PC-3 (cell line): ENCODE measurements at regions not wholly inside any gene's neighbourhood (a gene's known extent, or its start where the extent isn't known, plus 50 kb on each side); places are given as distances from the start of the nearest gene placed in this dataset.

Experiments used
- ATAC-seq: fragments of 200-7000 bp; cut with Tn5 transposase; 2 replicates; pipeline ENCODE4 v1.9.1; 2020; ENCODE audit warnings: mild to moderate bottlenecking, moderate library complexity
- BruUV-seq: library from RNA; stranded (reverse); fragments of 400-500 nt; replicated peaks from 2 replicates; lab custom pipeline; 2021; lab: Mats Ljungman, UMichigan
- CTCF ChIA-PET: fragments of 300-600 bp; sonication (Branson Sonifier 250); formaldehyde crosslinking; loops from one replicate; lab custom pipeline; 2022; ENCODE audit warnings: antibody characterized with exemption; lab: Charles Lee
- POLR2A ChIA-PET: fragments of 300-600 bp; sonication (Branson Sonifier 250); formaldehyde crosslinking; loops from one replicate; lab custom pipeline; 2022; ENCODE audit warnings: antibody characterized with exemption; ENCODE audit not compliant: unreplicated experiment; lab: Charles Lee
- DNase-seq: peaks from one replicate; pipeline ENCODE4 v3.0.0-alpha.2; 2015
- H2AFZ ChIP-seq: fragments of 300-600 bp; sonication (generic); 2 replicates; pipeline ENCODE4 v1.6.0; 2016; ENCODE audit warnings: antibody characterized with exemption, low read length
- H3F3A ChIP-seq: fragments of 300-600 bp; sonication (generic); one replicate; pipeline ENCODE4 v1.6.0; 2017; ENCODE audit warnings: antibody characterized with exemption, low read length, control low read depth, mild to moderate bottlenecking; ENCODE audit not compliant: unreplicated experiment
- H3K27ac ChIP-seq: fragments of 300-600 bp; sonication (generic); 2 replicates; pipeline ENCODE4 v1.5.1; 2016; ENCODE audit warnings: mild to moderate bottlenecking, low read length
- H3K27me3 ChIP-seq: fragments of 300-600 bp; sonication (generic); 2 replicates; pipeline ENCODE4 v1.6.1; 2016; ENCODE audit warnings: low read length, mixed read lengths
- H3K36me3 ChIP-seq: fragments of 300-600 bp; sonication (generic); 2 replicates; pipeline ENCODE4 v1.6.1; 2016; ENCODE audit warnings: low read depth, mixed run types, low read length, mixed read lengths
- H3K4me1 ChIP-seq: fragments of 300-600 bp; sonication (generic); 2 replicates; pipeline ENCODE4 v1.5.1; 2016; ENCODE audit warnings: low read length; ENCODE audit not compliant: insufficient read depth
- H3K4me2 ChIP-seq: fragments of 300-600 bp; sonication (generic); 2 replicates; pipeline ENCODE4 v1.6.0; 2016; ENCODE audit warnings: low read length
- H3K4me3 ChIP-seq: fragments of 300-600 bp; sonication (generic); 2 replicates; pipeline ENCODE4 v1.5.1; 2016; ENCODE audit warnings: mild to moderate bottlenecking, low read length, mixed read lengths
- H3K79me2 ChIP-seq: fragments of 300-600 bp; sonication (generic); 2 replicates; pipeline ENCODE4 v1.6.1; 2017; ENCODE audit warnings: low read length, mixed read lengths
- H3K9ac ChIP-seq: fragments of 300-600 bp; sonication (generic); 2 replicates; pipeline ENCODE4 v1.6.0; 2016; ENCODE audit warnings: mild to moderate bottlenecking, low read length
- H3K9me2 ChIP-seq: fragments of 300-600 bp; sonication (generic); replicated peaks from 2 replicates; pipeline ENCODE4 v1.6.1; 2016; ENCODE audit warnings: mixed run types, low read length, mixed read lengths
- H3K9me3 ChIP-seq: fragments of 300-600 bp; sonication (generic); 2 replicates; pipeline ENCODE4 v1.6.1; 2016; ENCODE audit warnings: low read length, mixed read lengths
- H4K20me1 ChIP-seq: fragments of 300-600 bp; sonication (generic); 2 replicates; pipeline ENCODE4 v1.6.1; 2016; ENCODE audit warnings: low read length, mixed read lengths
- EZH2 ChIP-seq: fragments of 300-600 bp; sonication (generic); IDR thresholded peaks from one replicate; pipeline ENCODE4 v1.6.1; 2017; ENCODE audit warnings: antibody characterized with exemption, mild to moderate bottlenecking, low read length; ENCODE audit not compliant: unreplicated experiment
- EZH2phosphoT487 ChIP-seq: fragments of 300-600 bp; sonication (generic); IDR thresholded peaks from 2 replicates; pipeline ENCODE4 v1.6.1; 2018; ENCODE audit warnings: mild to moderate bottlenecking, antibody characterized with exemption, low read length, borderline replicate concordance
- intact Hi-C: fragments of 100-400 bp; cut with micrococcal nuclease; formaldehyde crosslinking; loops from 2 replicates; pipeline ENCODE4 v1.9.0; 2023
- TF ChIP-seq, protein P1 (sequence below): fragments of 300-600 bp; sonication (generic); conservative IDR thresholded peaks from 2 replicates; pipeline ENCODE4 v1.5.1; 2017; ENCODE audit warnings: antibody characterized with exemption, low read depth, mild to moderate bottlenecking, low read length

DNA sequence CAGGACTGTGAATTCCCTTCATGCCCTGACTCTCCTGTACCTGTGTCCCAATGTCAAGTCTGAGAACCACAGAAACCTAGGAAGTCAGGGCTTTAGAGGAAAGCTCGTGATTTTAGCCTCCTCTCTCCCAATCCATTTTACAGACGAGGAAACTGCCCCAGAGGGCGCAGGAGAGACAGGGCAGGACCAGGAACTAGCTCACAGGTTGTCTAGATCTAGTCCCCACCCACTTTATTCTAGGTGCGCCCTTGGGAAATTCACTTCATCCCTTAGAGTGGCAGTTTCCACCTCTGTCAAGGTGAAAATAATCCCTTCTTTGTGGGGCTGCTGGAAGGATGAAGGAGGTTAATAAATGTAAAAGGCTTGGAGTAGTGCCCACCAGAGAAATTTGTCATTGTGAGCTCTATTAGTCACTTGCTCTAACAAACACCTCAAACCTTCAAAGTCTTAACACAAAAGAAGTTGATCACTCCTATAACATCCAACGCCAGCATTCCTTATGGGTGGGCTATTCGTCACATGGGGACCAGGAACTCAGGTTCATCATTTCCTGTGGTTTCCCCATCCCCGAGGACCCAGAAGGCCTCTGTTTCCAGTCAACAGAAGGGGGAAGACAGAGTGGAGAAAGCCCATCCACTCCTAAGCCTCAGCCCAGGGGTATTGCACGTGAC lies 282.3 kb downstream of the XXYLT1 start:
- POLR2A ChIA-PET, result interaction anchor here (0.6 to 0.7 kb wide), 3 partner anchors 43 to 1456 kb away, joined by 5 read pairs; no protein-coding TSS in a partner anchor
- ATAC-seq (peak; percentile 60), DNase-seq (peak; percentile 93)
- no TSS peak for BruUV-seq
- peak overlapping the region; percentile 28 for H3K9ac ChIP-seq
- intact Hi-C loops, result loop anchor here (1.0 to 5.0 kb wide), 4 partner anchors 116 to 274 kb away; no protein-coding TSS in a partner anchor
- no peak overlapping the region for H2AFZ ChIP-seq
- H3K79me2 ChIP-seq, result no peaks in the 10 kb centered on the region
- H3K9me3 ChIP-seq, result no peaks in the 10 kb centered on the region
- H3K9me2 ChIP-seq, result no peaks in the 10 kb centered on the region
- peak overlapping the region; percentile 22 for H3K4me2 ChIP-seq
- no peaks in the 10 kb centered on the region for H3K36me3 ChIP-seq
- CTCF ChIA-PET, result interaction anchor here (0.7 to 3.5 kb wide), 2 partner anchors 301 to 306 kb away, joined by 4 to 17 read pairs; no protein-coding TSS in a partner anchor
- no peak overlapping the region for H3K4me3 ChIP-seq
- peak overlapping the region; percentile 84 for H3K27ac ChIP-seq
- no peaks in the 10 kb centered on the region for H3K27me3 ChIP-seq
- peaks cover 43% of the 10 kb centered on the region for H3K4me1 ChIP-seq
- TF ChIP-seq EZH2phosphoT487, result no peak
- TF ChIP-seq, protein P1, sequence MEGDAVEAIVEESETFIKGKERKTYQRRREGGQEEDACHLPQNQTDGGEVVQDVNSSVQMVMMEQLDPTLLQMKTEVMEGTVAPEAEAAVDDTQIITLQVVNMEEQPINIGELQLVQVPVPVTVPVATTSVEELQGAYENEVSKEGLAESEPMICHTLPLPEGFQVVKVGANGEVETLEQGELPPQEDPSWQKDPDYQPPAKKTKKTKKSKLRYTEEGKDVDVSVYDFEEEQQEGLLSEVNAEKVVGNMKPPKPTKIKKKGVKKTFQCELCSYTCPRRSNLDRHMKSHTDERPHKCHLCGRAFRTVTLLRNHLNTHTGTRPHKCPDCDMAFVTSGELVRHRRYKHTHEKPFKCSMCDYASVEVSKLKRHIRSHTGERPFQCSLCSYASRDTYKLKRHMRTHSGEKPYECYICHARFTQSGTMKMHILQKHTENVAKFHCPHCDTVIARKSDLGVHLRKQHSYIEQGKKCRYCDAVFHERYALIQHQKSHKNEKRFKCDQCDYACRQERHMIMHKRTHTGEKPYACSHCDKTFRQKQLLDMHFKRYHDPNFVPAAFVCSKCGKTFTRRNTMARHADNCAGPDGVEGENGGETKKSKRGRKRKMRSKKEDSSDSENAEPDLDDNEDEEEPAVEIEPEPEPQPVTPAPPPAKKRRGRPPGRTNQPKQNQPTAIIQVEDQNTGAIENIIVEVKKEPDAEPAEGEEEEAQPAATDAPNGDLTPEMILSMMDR, result peak; percentile 55
- no peaks in the 10 kb centered on the region for H3F3A ChIP-seq
- H4K20me1 ChIP-seq, result no peaks in the 10 kb centered on the region

DNA sequence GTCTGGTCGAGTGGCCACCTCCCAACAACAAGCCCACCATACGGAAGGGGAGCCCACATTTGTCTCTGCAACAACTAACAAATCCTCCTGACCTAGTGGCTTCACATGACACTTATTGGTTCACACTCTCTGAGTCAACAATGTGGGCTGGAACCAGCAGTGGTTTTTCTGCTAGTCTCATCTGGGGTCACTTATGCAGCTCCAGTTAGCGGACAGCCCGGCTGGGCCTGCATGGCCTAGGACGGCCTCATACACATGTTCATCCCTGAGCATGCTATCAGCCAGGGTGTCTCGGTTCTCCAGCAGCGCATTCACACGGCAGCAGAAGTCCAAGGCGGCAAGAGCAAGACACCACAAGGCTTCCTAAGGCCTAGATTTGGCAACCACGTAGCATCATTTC lies 281.7 kb downstream of the XXYLT1 start:
- peak overlapping the region; percentile 22 for H3K4me2 ChIP-seq
- CTCF ChIA-PET, result interaction anchor here (3.5 kb wide), 1 partner anchor 306 kb away, joined by 17 read pairs; no protein-coding TSS in a partner anchor
- POLR2A ChIA-PET, result no interaction called here

More for the DNA sequence above, 281.7 kb downstream of the XXYLT1 start:
- Histone ChIP-seq H3K27ac (peak overlapping the region; percentile 84), H3F3A (no peaks in the 10 kb centered on the region), H3K79me2 (no peaks in the 10 kb centered on the region), H3K9ac (peak overlapping the region; percentile 28), H3K9me2 (no peaks in the 10 kb centered on the region), H3K27me3 (no peaks in the 10 kb centered on the region), H4K20me1 (no peaks in the 10 kb centered on the region), H3K4me3 (no peak overlapping the region), H3K9me3 (no peaks in the 10 kb centered on the region), H3K4me1 (peaks cover 43% of the 10 kb centered on the region), H2AFZ (no peak overlapping the region), H3K36me3 (no peaks in the 10 kb centered on the region)
- ATAC-seq, result no peak
- no TSS peak for BruUV-seq
- no peak for TF ChIP-seq EZH2phosphoT487
- TF ChIP-seq, protein P1, result no peak
- no peak for TF ChIP-seq EZH2
- DNase-seq, result peak; percentile 16
- intact Hi-C loops, result loop anchor here (5.0 kb wide), 3 partner anchors 117 to 273 kb away; no protein-coding TSS in a partner anchor
